ENCODE measurements at regions not wholly inside any gene's neighbourhood (a gene's known extent, or its start where the extent isn't known, plus 50 kb on each side); places are given as distances from the start of the nearest gene placed in this dataset.

DNA sequence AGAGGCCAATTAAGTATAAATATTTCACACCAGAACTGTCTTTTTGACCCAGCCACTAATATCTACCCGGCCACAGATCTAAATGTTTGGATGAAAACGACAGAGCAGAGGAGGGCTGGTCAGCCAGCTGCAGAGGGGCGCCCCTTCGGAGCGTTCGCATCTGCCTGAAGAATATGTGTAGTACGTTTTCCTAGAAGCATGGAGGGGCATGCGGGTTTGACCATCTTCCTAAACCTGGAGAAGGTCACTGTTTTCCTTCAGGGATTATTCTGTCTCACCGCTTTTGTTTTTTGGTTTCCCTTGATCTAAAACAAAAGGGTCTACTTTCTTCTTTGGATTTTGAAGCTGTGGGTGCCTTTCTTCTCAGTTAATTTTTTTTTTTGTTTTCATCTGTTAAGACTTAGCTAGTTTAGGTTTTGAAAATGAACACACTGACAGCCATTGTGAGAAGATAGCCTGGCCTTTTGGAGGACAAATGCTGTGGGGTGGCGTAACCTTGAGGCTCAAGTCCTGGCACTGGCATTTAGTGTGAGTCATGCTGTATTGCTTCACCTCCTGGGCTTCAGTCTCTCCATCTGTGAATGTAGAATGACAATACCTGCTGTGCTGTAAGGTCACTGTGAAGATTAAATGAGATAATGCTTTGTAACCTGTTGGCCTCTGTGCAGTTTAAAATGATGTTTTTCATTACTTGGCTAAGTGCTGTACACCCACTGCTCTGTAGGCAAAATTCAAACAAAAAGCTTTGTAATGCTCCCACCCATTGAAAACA is 74.1 kb upstream of the IRF2BP2 start:
- DNase-seq: no peak

DNA sequence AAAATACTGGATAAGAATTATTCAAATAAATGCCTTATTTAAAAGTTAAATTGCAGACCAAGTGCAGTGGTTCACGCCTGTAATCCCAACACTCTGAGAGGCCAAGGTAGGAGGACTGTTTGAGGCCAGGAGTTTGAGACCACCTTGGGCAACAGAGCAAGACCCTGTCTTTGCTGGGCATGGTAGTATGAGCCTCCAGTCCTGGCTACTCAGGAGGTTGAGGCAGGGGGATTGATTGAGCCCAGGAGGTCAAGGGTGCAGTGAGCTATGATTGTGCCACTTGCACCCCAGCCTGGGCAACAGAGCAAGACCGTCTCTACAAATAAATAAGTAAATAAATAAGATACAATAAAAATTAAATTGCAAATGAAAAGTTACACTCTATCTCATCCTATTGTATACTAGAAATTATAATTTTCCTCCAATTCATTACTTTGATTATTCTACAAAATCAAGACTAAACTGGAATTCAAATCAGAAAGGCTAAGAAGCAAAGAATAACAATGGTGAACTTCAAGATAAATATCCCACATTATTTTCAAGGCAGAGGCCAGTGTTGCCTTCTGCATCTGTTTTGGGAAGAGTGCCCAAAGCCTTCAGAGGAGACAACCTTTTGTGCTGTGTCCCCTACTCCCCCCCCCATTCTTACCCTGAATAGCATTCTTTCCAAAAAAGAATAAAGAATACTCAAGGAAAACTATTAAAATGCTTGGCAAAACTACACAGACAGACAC is 73.3 kb upstream of the IRF2BP2 start:
- DNase-seq: no peak

DNA sequence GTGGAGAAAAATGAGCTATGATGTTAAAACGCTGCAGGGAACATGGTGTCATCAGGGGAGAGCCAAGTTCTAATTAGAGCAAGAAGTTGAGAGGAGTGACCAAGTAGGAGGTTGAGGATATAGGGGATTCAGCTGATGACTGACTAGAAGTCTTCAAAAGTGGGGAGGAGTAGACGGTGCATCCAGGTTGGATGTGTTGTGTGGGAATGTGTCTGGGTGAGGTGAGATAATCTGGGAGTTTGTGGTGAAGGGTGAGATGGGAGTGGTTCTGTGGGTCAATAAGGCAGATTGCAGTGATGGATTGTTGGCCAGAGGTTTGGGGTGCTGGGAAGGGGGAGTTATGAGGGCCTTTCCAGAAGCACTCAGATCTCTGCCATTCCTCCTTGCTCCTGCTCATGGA is 72.0 kb upstream of the IRF2BP2 start:
- DNase-seq: no peak

DNA sequence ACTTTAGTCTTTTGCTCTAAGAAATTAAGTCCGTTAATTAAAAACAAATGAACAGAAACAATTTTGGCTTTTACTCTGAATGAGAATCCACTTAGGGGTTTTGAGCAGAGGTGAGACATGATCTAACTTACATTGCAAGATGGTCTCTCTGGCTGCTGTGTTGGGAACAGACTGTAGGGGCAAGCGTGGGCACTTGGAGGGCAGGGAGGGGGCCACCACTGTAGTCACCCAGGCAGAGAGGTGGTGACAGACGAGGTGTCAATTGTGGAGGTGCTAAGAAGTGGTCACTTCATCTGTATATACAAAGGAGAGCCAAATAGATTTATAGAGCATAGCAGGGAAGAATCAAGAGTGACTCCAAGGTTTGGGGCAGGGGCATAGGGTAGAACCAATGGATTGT is 71.1 kb upstream of the IRF2BP2 start:
- DNase-seq: no peak

DNA sequence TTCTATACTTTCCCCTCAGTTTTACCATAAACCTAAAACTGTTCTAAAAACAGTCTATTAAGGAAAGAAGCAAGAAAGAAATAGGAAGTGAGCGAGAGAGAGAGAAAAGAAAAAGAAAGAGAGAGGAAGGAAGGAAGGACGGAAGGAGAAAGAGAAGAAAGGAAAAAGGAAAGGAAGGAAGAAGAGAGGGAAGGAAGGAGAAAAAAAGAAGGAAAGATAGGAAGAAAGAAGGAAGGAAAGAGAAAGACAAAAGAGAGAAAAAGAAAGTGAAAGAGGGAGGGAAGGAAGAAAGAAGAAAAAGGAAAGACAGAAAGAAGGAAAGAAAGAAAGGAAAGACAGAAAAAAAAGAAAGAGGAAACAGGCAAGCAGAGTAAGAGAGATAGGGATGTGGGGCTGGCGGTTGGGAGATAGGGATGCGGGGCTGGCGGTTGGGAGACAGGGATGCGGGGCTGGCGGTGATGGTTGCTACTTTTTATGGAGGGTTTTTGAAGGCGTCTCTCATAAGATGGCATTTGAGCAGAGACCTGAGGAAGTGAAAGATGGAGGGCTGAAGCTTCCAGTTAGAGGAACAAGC is 70.4 kb upstream of the IRF2BP2 start:
- no peak for DNase-seq

DNA sequence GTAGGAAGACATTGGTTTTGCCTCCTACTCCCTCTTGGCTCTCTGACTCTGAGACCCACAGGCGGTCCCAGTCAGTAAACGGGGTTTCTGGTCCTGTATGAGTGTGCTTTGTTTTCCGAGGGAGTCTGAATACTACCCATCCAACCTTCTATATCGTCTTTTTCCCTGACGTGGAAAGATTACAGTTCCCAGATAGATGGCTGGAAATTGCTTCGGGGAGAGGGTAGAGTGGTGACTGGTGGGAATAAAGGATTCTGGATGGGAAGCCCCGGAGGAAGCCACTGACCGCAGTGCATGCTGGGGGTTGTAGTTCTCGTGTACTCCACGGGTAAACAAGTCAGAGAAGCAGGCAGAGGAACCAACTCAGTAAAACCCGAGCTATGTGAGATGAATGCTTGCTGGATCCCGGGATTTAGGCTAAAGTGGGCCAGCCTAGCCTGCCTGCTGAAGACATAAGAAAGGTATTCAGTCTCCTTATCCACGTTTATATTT is 66.2 kb upstream of the IRF2BP2 start:
- peak; percentile 97 for DNase-seq

DNA sequence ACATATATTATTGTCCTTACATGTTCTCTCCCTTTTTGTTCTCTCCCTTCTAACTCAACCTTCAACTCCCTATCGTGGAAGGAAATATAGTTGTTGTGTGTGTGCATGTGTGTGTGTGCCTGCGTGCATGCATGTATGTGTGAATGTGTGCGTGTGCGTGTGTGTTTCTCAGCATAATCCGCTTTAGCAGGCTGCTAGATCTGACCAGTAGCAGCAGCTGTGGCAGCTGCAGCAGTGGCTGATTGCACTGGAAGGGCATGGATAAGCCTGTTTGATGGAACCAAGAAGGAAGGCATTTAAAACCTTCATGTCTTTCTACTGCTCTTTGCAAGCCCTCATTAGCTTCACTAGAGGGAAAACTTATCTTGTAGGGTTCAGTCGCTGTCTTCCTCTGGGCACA is 65.6 kb upstream of the IRF2BP2 start:
- peak; percentile 99 for DNase-seq

DNA sequence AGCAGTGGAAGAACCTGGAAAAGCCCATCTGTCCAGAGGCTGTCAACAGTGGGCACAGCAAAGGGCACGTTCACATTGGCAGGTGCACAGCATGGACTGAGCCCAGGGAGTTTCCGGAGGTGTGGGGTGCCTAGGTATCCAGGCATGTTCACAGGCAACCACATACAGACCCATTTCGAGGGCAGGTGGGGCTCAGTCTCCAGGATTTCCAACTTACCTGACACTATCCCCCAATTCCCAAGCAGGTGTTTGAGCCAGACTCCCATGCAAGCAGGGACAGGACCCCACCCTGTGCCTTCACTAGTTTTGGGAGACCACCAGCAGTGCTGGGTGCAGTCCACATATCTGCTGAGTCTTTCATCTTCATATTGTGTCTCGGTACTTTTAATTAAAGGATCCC is 65.0 kb upstream of the IRF2BP2 start:
- DNase-seq: peak; percentile 49

DNA sequence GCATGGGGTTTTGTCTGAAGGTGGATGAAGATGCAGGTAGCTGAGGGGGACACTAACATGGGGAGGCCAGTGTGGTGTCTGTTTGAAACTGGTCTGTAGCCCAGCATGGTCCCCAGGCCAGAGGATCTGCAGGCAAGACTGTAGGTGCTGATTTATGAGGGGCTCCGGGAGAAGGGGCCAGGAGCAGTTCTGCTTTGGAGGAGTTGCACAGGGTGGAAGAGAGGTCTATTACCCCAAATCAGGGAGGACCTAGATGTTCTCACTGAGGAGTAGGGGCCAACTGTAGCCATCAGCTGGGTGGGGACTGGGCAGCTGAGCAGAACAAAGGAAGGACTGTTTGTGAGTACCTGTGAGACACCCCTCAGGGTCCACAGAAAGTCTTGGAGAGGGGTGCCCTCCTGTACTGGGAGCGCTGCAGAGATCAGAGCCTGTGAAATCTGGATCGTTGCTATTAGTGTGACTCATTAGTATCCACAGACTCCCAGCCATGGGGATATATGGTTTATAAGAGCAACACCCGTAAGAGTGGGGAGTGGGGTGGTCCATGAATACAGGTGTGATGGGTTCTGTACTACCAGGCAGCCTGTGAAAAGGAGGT is 64.3 kb upstream of the IRF2BP2 start:
- DNase-seq: no peak

DNA sequence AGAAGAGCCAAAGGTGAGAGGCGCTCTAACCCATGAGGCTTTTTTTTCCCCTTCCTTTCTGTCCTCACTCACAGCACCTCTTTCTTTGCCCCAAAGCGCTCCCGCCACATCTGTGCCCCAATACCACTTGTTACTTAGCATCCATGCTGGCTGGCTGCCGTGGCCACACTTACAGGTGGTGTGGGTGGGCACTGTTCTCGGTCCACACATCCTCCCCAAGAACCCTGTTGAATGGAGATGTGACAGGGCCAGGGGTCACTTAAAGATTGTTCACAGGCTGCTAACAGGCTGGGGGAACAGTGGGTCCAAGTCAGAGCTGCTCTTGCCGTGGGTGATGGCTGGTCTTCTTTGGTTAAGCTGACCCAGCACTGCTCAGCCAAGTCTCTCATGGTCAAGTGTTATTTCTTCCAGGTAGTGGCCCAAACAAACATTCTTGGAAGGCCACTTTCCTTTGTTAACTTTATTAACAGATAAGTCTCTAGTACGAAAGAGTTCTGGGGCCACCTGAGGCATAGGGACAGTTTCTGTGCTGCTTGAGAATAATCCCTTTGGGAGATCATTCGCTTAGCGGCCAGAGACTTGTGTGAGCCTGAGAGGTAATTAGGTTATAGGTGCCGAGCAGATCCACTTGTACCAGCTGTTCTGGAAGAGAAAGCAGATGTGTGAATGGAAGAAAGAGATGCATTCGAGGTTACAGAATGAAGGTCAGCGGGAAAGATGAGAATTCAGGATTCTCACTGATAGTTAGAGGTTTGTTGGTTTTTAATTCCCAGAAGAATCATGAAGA is 62.6 kb upstream of the IRF2BP2 start:
- DNase-seq: peak; percentile 96

DNA sequence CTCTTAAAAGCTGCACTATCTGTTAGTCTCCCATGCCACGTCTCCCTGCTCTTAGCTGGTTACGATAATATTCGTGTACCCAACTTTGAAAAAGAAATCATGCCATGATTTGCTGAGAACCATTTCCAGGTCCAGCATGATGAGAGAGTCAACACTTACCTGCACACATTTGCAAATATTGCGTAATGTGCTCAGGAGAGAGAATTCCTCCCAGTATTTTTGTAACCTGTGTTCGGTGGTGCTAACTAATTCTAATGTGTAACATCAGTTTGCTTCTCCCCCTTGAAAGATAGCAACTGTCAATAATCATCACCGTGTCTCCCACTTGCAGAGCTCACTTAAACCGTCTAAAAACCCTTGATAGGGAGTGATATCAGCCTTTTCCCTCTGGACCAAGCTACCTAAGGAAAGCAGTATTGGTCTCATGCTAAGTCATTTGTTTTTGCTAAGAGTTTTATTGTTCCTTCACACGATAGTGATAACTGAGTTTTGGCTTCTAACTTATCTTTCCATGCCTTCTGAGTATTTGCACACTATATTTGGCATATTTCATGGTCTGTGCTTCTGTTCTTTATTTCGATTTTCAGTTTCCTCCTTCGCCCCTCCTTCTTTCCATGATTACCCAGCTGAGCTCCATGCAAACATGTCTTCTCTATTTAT is 61.1 kb upstream of the IRF2BP2 start:
- peak; percentile 31 for DNase-seq

DNA sequence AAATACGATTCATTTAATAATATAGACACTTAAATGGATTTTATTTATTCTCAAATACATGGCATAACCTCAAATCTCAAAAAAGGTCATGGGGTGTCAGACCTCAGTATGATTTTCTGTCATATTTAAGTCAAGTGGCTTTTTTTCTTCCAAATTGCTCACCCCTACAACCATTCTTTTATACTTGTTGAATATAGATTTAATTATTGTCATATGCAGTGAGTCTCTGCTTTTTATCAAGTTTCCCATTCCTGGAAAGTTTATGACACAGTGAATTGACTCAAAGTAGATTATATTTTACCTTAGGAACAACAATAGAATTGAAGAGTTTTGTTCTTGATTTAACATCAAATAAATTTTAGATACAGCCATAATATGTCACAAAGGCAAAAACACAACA is 59.5 kb upstream of the IRF2BP2 start:
- DNase-seq: no peak

DNA sequence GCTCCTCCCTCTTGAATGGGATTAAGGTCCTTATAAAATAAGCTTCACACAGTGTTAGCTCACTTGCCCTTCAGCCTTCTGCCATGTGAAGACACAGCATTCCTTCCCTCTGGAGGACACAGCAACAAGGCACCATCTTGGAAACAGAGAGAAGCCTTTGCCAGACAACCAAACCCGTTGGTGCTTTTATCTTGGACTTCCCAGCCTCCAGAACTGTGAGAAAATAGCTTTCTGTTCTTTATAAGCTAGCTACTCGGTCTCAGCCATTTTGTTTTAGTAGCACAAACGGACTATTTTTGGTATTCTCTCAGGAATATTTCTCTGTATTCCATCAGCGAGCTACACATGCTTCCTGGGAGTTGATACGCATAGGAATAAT is 58.6 kb upstream of the IRF2BP2 start:
- peak; percentile 91 for DNase-seq

DNA sequence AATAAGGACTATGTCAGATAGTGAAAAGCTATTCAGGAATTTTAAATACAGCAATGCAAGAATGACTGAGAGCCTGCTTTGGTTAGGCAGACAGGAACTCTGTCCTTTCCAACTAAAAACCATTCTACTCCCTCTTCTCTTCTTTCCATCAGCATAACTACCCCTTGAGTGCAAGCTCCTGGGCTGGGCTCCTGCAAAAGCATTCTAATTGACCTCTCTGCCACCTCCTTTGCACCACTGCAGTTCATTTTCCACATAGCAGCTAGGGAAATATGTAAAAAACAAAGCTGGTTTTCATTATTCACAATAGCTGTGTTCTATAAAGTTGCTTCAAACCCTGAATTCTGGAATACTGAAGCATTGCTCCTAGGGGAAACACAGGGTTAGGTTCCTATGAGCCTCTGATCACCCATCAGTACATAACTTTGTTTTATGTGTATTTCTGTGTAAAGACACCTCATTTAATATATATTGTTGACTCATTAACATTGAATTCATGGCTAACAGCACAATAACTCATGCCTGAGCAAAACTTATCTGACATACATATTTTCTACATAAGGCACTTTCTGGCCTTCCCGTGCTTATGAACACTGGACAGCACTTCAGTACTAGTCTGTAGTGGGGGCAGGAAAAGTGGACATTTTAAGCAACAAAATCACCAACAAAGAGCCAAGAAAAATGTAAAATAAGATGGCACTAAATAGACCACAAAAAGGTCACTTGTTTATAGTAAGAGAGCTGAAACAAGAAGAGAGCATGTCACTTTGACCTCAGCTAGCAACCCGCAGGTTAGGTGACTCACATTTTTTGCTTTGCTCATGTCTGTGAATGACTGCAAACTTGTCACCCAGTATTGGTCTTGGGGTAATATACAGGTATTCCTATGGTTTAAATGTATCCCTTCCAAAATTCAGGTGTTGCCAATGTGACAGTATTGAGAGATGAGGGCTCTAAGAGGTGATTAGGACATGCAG is 57.9 kb upstream of the IRF2BP2 start:
- DNase-seq: no peak

DNA sequence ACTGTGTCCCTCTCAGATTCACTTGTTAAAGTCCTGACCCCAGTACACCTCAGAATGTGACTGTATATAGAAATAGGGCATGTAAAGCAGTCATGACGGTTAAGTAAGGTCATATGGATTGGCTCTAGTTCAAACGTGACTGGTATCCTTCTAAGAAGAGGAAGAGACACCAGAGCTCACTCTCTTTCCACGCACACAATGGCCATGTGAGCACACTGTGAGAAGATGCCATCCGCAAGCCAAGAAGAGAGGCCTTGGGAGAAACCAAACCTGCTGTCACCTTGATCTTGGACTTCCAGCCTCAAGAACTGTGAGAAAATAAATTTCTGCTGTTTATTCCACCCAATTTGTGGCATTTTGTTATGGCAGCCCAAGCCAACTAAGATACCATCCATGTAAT is 56.8 kb upstream of the IRF2BP2 start:
- no peak for DNase-seq

DNA sequence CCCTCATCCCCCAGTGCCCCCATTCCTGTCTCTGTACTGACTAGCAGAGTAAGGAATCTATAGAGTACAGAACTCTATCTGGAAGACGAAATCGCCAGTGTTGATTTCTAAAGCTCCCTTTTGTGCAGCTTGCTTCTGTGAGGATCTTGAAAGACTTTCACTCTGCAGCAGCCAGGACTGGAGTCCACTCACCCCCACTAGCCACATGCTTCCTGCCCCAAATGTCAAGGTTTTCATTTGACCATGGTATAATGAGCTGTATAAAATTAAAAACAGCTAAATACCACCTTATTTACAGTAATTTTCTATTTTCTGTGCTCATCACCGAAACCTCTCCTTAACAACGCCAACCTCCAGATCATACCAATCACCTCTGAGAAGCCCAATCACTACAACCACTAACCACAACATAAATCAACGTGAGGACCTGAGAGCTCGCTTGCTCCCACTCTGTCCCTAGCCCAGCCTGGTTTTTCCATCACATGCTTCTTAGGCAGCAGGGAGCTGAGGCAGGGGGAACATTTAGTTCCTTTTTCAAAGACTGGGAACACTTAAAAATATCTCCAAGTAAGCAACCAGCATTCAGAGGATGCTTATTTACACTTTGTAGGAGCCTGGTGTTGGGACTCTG is 56.1 kb upstream of the IRF2BP2 start:
- DNase-seq: no peak

DNA sequence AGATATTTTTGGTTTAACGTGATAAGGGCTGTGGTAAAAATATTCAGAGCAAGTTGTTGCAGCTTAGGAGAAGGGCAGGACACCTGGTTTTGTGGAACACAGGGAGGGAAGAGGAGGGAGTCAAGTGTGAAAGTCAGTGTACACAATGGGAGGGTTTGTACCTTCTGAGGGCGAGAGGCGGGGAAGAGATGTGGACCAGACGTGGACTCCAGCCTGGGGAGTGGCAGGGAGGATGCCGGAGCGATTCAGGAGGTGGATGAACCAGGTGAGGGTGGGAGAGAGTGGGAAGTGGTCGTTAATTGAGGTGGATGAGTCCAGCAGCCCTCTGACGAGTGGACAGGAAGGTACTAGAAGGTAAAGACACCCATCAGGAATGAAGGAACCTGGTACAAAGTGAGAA is 52.2 kb upstream of the IRF2BP2 start:
- no peak for DNase-seq

DNA sequence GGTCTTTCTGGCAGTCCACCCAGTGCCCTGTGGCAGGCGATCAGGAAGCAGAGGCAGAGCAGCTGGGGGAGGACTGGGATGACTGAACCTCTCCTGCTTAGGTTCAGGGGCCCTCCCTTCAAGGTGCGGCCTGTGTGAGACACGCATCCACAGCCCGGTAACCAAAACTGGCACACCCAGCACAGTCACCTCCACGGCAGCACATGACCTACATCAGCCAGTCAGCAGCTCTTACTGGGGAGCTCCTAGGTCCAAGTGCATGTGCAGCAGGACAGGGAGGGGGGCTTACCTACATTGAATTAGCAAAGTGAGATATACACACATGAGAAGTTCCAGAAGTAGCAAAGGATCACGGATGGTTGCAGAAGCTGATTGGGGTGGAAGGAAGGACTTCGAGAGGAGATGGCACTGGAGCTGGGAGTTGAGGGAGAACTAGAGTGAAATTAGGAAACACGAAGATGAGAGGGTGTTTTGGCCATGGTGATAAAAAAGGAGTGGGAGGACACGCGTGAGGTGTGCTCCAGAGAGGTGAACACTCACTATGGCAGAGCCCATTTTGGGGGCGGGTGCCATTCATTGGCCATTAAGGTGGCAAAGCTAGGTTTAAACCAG is 51.4 kb upstream of the IRF2BP2 start:
- DNase-seq: no peak

DNA sequence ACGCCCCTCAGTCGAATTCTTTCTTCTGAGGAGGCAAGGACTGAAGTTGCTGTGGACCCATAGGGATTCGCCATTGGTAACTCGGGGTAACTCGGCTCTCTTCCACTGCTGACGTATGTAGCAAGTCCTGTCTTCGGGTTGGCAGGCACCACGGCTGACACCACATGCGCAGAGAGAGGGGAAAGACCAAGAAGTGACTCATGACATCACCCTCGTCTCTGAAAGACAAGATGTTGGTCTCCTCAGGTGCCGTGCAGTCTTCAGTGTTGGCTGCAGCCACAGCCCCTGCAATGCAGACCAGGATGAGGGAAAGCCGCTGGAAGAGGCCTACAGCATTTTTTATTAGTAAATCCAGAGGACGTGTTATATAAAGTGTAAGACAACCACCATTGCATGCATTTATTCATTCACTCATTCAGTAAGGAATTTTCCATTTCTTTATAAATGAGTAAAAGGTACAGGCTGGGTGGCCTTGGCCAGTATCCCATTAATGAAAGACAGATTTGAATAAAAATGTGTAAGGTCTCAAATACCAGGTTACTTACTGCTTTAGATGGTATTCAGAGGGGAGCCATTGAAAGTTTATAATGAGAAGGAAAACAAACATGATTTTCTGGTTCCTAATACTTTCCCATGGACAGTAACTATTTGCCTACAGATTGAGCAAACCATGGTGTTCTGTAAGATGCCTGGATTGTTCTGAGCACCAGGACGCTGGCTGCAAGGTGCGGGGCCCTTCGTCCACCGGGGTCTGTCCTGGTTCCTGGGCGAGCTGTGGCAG is 50.7 kb upstream of the IRF2BP2 start:
- no peak for DNase-seq
